HL-60 (cell line): ENCODE measurements at regions not wholly inside any gene's neighbourhood (a gene's known extent, or its start where the extent isn't known, plus 50 kb on each side); places are given as distances from the start of the nearest gene placed in this dataset.

Experiments
- CTCF ChIP-seq: IDR thresholded peaks from one replicate; pipeline ENCODE4 v1.5.1; 2011; ENCODE audit warnings: low read length, control low read depth, inconsistent platforms; ENCODE audit not compliant: insufficient read depth
- POLR2AphosphoS5 ChIP-seq: IDR thresholded peaks from 2 replicates; pipeline ENCODE4 v1.6.1; 2012; ENCODE audit warnings: low read depth
- REST ChIP-seq: IDR thresholded peaks from 2 replicates; pipeline ENCODE4 v1.6.1; 2012; ENCODE audit warnings: low read depth; ENCODE audit not compliant: insufficient replicate concordance

GRCh38 chr5:166899343-166899742 lies 1392.1 kb upstream of the WWC1 start:
- TF ChIP-seq CTCF: no peak
- no peak for TF ChIP-seq POLR2AphosphoS5
- TF ChIP-seq REST: no peak
